ENCODE measurements at regions not wholly inside any gene's neighbourhood (a gene's known extent, or its start where the extent isn't known, plus 50 kb on each side); places are given as distances from the start of the nearest gene placed in this dataset.

GRCh38 chr4:136471051-136471450 lies 1061.2 kb downstream of the PCDH18 start:
- TF ChIP-seq ELF1 (IDR thresholded peaks at IDR 0.05; ENCODE audit: borderline replicate concordance, low read depth) (no peak), CTCF (IDR thresholded peaks at IDR 0.05 in 2 of 3, conservative IDR thresholded peaks at IDR 0.05 in 1 of 3; ENCODE audit: borderline replicate concordance in 1 of 3, insufficient read depth in 1 of 3, low read depth in 2 of 3, low read length in 2 of 3) (no peak), EZH2phosphoT487 (IDR thresholded peaks at IDR 0.05; ENCODE audit: borderline replicate concordance) (no peak), POLR2A (IDR thresholded peaks at IDR 0.05; ENCODE audit: borderline replicate concordance, extremely low read depth, insufficient read depth, insufficient read length) (no peak), YY1 (IDR thresholded peaks at IDR 0.05; ENCODE audit: extremely low read depth, insufficient replicate concordance, low read depth, low read length) (no peak), POLR2AphosphoS5 (IDR thresholded peaks at IDR 0.05; ENCODE audit: low read depth, low read length) (no peak), ZFX (IDR thresholded peaks at IDR 0.05) (no peak)

Measured in HCT116 (cell line).